Kidney (tissue), 13 donors: ENCODE measurements at regions not wholly inside any gene's neighbourhood (a gene's known extent, or its start where the extent isn't known, plus 50 kb on each side); places are given as distances from the start of the nearest gene placed in this dataset.

Source experiments
- DNase-seq, 5 donors: peaks; one replicate each; pipeline ENCODE4 v3.0.0-alpha.2; 2013 to 2020
- FAIRE-seq: peaks from 2 replicates; lab custom pipeline; 2012; peaks lifted over from hg19 to GRCh38; lab: Jason Lieb, UNC
- H3K27ac ChIP-seq, 2 donors: one replicate each; pipeline ENCODE4 v1.7.0; 2013; ENCODE audit warnings: low read depth in 2 of 2, low read length in 2 of 2, inconsistent platforms in 1 of 2
- H3K27me3 ChIP-seq: one replicate; pipeline ENCODE4 v1.7.1; 2013; ENCODE audit warnings: low read length, inconsistent platforms; ENCODE audit not compliant: control insufficient read depth, insufficient read depth
- H3K36me3 ChIP-seq, 3 donors: one replicate each; pipeline versions ENCODE4 v1.7.0 to v1.7.1; 2013; ENCODE audit warnings: low read length in 3 of 3, control low read depth in 1 of 3, inconsistent platforms in 1 of 3; ENCODE audit not compliant: insufficient read depth in 3 of 3, control insufficient read depth in 2 of 3
- H3K4me1 ChIP-seq, 3 donors: one replicate each; pipeline versions ENCODE4 v1.7.0 to v1.7.1; 2013; ENCODE audit warnings: low read length in 3 of 3, inconsistent platforms in 1 of 3, low read depth in 1 of 3; ENCODE audit not compliant: control insufficient read depth in 2 of 3, insufficient read depth in 2 of 3
- H3K4me3 ChIP-seq, 3 donors: one replicate each; pipeline versions ENCODE4 v1.7.0 to v1.8.1; 2013; ENCODE audit warnings: low read length in 3 of 3, control low read depth in 1 of 3, inconsistent platforms in 1 of 3
- H3K9ac ChIP-seq, 3 donors: one replicate each; pipeline versions ENCODE4 v1.7.0 to v1.7.1; 2013; ENCODE audit warnings: low read length in 3 of 3, control low read depth in 1 of 3, inconsistent platforms in 1 of 3
- H3K9me3 ChIP-seq, 3 donors: one replicate each; pipeline versions ENCODE4 v1.7.0 to v1.7.1; 2013; ENCODE audit warnings: low read length in 3 of 3, control low read depth in 1 of 3, inconsistent platforms in 1 of 3; ENCODE audit not compliant: control insufficient read depth in 2 of 3, insufficient read depth in 1 of 3
- intact Hi-C: fragments of 100-400 bp; cut with DNase I; formaldehyde crosslinking; loops from one replicate; pipeline ENCODE4 v1.11.1; 2022
- TF ChIP-seq, protein P1 (sequence below): IDR thresholded peaks from 3 replicates; pipeline ENCODE4 v1.5.1; 2012; ENCODE audit warnings: mild to moderate bottlenecking, moderate library complexity, borderline replicate concordance; ENCODE audit not compliant: insufficient read depth; ENCODE audit errors: extremely low read depth
- donor health status: control.
- donor health status: control.
- donor health status: control.
- donor health status: control.
- donor health status: control.
- donor health status: DM: yes; HTN: yes; CAD: no.
- donor health status: Normal renal cell carcinoma (clear cell type).

DNA sequence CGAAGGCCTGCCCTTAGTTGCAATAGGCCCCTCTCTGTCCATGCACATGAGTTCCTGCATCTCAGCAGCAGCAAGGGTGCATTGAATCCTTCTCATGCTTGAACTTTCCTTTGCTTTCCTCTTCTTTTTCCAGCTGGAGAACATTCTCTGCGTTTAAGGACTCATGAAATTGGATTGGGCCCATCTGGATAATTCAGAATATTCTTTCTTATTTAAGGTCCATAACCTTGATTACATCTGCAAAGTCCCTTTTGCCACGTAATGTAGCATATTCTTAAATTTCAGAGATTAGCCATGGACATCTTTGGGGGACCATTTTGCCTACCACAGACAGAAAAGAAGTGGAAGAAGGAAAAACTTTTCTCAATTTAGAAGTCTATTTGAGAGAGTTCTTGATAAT, 159.7 kb upstream of the C21orf91 start:
- H3K27me3 ChIP-seq, result no peaks in the 10 kb centered on the region
- no peak overlapping the region for H3K27ac ChIP-seq
- TF ChIP-seq, protein P1, sequence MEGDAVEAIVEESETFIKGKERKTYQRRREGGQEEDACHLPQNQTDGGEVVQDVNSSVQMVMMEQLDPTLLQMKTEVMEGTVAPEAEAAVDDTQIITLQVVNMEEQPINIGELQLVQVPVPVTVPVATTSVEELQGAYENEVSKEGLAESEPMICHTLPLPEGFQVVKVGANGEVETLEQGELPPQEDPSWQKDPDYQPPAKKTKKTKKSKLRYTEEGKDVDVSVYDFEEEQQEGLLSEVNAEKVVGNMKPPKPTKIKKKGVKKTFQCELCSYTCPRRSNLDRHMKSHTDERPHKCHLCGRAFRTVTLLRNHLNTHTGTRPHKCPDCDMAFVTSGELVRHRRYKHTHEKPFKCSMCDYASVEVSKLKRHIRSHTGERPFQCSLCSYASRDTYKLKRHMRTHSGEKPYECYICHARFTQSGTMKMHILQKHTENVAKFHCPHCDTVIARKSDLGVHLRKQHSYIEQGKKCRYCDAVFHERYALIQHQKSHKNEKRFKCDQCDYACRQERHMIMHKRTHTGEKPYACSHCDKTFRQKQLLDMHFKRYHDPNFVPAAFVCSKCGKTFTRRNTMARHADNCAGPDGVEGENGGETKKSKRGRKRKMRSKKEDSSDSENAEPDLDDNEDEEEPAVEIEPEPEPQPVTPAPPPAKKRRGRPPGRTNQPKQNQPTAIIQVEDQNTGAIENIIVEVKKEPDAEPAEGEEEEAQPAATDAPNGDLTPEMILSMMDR, result no peak
- intact Hi-C loops, result no loop called here
- H3K36me3 ChIP-seq, result no peaks in the 10 kb centered on the region
- DNase-seq, result peak in 1 of 5 donors; percentile 12
- no peaks in the 10 kb centered on the region for H3K4me1 ChIP-seq
- H3K4me3 ChIP-seq, result no peak overlapping the region
- H3K9ac ChIP-seq, result no peak overlapping the region
- H3K9me3 ChIP-seq, result no peaks in the 10 kb centered on the region
- FAIRE-seq, result no peak

DNA sequence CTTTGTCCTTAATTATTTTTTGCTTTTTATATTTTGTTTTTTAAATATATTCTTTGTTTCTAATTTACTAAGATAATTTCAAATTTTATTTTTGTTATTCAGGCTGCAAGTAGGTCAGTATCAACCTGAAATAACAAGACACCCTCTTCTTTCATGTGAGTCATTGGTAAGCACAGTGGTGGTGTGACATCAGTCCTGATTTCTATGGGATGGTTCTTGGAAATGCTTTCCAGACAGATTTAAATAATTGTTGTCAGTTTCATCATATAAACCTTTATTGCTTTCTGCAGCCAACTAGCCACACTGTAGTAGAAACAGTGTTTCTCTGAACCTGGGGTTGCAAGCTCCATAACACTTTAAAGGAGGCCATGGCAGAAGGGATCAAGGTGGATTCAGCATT, 157.5 kb upstream of the C21orf91 start:
- intact Hi-C loops, result no loop called here

DNA sequence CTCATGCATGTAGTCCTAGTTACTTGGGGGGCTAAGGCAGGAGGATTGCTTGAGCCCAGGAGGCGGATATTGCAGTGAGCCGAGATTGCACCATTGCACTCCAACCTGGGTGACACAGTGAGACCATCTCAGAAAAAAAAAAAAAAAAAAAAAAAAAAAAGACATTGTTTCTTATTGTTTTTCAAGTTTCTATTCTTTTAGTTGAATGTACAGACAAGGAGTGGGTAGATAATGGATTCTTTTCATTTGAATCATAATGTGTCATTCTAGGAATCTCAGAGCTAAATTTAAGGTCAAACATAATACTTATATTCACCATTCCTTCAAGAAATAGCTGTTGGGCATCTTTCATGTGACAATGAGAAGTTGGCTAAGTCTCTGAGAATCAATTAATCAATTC, 157.0 kb upstream of the C21orf91 start:
- TF ChIP-seq, protein P1, result no peak
- H3K36me3 ChIP-seq, result no peaks in the 10 kb centered on the region
- FAIRE-seq, result no peak
- H3K27ac ChIP-seq, result no peak overlapping the region
- intact Hi-C loops, result no loop called here
- no peak overlapping the region for H3K4me3 ChIP-seq
- no peaks in the 10 kb centered on the region for H3K4me1 ChIP-seq
- H3K27me3 ChIP-seq, result no peaks in the 10 kb centered on the region
- no peaks in the 10 kb centered on the region for H3K9me3 ChIP-seq
- DNase-seq, result no peak
- H3K9ac ChIP-seq, result no peak overlapping the region

More for the DNA sequence above, 157.5 kb upstream of the C21orf91 start:
- H3K4me3 ChIP-seq, result no peak overlapping the region
- no peak overlapping the region for H3K9ac ChIP-seq
- DNase-seq (no peak), FAIRE-seq (no peak)
- TF ChIP-seq, protein P1, result no peak
- no peaks in the 10 kb centered on the region for H3K27me3 ChIP-seq
- H3K4me1 ChIP-seq, result no peaks in the 10 kb centered on the region
- H3K9me3 ChIP-seq, result no peaks in the 10 kb centered on the region
- no peaks in the 10 kb centered on the region for H3K36me3 ChIP-seq
- no peak overlapping the region for H3K27ac ChIP-seq

DNA sequence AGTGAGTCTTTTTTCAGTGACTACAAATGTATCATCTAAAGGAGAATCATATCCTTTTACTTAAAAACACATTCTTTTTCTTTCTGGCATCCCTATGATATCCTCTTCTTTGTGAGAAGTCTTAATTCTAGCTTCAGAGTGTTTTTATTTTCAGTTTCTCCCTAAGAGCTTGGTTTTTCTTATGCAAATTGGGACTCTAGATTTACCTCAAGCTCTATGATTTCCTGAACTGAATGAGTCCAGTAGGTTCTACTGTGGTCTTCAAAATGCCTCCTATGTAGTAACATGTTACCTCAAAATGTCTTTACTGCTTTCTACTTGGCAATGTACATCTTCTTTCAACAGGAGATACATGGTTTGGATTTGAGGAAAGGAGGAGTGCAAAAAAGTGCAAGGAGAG, 148.2 kb upstream of the C21orf91 start:
- Histone ChIP-seq H3K9me3 (no peaks in the 10 kb centered on the region), H3K27me3 (no peaks in the 10 kb centered on the region), H3K4me3 (no peak overlapping the region), H3K9ac (no peak overlapping the region), H3K36me3 (no peaks in the 10 kb centered on the region), H3K27ac (no peak overlapping the region), H3K4me1 (no peaks in the 10 kb centered on the region)
- no peak for FAIRE-seq
- TF ChIP-seq, protein P1, result no peak
- no peak for DNase-seq
- intact Hi-C loops, result no loop called here
